HG03108 (cell line): ENCODE measurements at regions not wholly inside any gene's neighbourhood (a gene's known extent, or its start where the extent isn't known, plus 50 kb on each side); places are given as distances from the start of the nearest gene placed in this dataset.
"Not testable (repeated sequence)": the region's sequence is repeated elsewhere in the genome, so short reads cannot be mapped to it uniquely, and the experiment has no call there.

ENCODE experiments used
- ATAC-seq: cut with Tn5 transposase; IDR thresholded peaks from one replicate; pipeline ENCODE4 v1.9.1; 2021; ENCODE audit warnings: moderate library complexity; ENCODE audit not compliant: unreplicated experiment

- no peak for ATAC-seq
Observed at GRCh38 chr6:141884850-141885249, 247.9 kb upstream of the GJE1 start.

DNA sequence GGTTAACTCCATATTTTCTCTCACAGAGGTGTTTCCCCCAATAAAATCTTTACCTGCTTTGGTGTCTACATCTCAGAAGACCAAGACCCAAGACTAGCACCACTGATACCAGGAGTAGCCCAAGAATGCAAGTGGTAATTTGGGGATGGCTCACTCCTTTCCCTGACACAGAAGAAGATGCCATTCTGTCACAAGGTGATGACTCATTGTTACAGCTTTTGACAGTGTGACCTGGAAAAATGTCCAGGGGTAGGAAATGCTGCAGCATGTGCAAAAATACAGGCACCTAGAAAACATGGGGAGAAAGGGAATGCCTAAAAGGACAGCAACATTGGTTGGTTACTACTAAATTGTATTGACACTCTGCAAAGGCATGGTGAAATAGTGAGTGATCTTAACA lies 254.0 kb upstream of the GJE1 start:
- no peak for ATAC-seq

DNA sequence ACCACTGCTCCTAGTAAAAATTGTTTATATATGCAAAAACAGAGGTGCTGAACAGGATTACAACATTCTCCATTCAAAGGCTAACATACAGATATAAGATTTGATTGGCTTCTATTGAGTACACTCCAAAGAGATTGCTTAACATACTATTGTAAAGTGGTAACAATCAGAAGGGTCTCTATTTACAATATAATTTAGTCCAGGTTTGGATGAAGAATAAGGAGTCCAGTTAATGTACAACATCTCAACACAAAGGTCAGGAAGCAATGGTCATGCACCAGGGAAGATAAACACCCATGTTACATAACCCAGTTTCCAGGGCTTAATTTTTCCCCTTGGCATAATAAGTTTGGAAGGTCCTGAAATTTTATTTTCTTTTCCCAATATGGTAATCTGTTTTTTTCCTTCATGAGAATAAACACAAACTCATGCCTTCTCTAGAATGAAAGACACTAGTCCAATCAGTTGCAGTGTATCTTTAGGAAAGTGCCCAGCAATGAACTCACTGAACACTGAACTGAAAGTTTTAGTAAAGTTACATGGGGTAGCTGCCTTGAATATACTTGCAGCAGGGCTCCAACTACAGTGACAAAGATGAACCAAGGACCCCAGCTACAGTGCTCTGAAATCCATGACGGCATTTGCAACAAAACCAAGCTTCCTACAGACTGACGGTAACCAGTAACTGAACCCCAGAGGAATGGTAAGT lies 255.3 kb upstream of the GJE1 start:
- no peak for ATAC-seq

DNA sequence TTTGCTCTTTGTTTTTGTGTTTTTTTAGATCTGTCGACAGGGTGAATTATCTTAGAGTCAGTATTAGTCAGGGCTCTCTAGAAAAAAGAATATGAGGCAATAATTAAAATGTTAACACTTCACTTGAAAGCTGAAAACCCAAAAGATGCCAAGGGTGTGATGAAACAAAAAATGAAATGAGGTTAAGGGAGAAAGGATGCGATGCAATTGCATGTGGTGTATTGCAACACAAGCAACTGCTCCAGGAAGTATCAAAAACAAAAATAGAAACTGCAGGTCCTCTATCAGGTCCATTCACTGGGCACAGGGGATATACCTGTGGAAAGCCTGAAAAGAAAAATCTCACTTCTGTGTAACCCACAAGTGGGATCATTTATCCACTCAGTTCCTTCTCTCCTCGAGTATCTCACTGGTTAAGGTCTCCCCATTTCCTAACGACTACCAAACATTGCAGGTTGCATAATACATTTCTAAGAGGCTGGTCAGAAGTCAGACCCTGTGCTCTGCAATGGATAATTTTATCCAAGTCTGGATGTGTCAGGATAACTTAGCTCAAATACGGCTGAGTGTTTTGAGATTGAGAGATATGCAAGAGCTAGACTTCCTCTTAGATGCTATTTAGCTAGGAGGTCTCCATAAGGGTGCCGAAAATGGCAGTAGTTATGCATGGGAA lies 257.7 kb upstream of the GJE1 start:
- ATAC-seq = no peak

DNA sequence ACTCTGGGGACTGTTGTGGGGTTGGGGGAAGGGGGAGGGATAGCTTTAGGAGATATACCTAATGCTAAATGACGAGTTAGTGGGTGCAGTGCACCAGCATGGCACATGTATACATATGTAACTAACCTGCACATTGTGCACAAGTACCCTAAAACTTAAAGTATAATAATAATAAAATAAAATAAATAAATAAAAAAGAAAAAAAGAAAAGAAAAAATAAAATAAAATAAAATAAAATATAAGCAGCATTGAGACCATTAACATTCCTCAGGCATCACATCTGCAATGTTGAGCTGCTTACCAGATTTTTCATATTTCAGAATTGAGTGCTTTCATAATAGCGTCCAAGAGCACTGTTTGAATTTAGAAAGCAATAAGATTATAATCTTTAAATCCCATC lies 263.2 kb upstream of the GJE1 start:
- not testable (repeated sequence) for ATAC-seq

- no peak for ATAC-seq
Observed at GRCh38 chr6:141867767-141868166, 265.0 kb upstream of the GJE1 start.

DNA sequence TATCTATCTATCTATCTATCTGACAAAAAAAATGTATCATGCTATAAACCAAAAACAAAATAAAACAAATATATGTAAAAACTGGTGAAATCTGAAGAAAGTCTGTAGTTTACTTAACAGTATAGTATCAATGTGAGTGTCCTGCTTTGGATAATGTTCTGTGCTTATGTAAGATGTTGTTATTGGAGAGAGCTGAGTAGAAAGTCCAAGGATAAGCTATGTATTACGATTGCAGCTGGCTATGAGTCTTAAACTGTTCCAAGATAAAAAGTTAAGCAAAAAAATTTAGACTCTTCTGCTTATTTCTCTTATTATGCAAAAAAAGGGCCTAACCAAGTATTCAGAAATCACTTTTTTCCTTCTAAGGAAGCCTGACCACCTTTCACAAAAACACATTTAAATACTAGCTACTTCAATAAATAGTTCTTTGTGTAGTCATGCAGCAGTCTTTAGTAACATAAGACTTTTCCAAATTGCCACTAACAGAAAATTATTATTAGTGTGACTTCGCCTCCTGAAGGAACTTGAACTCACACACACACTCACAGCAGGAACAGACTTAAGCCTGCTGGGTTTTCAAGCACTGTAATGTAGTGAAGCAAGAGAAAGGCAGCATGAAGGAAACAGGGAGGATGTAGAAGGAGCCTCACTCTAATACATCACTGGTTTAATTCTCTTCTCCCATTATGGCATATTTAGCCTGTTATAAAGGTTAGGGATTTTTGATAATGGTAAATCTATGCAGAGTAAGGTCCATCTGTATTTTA lies 265.8 kb upstream of the GJE1 start:
- ATAC-seq = no peak

- no peak for ATAC-seq
Observed at GRCh38 chr6:141851063-141851462, 281.7 kb upstream of the GJE1 start.

DNA sequence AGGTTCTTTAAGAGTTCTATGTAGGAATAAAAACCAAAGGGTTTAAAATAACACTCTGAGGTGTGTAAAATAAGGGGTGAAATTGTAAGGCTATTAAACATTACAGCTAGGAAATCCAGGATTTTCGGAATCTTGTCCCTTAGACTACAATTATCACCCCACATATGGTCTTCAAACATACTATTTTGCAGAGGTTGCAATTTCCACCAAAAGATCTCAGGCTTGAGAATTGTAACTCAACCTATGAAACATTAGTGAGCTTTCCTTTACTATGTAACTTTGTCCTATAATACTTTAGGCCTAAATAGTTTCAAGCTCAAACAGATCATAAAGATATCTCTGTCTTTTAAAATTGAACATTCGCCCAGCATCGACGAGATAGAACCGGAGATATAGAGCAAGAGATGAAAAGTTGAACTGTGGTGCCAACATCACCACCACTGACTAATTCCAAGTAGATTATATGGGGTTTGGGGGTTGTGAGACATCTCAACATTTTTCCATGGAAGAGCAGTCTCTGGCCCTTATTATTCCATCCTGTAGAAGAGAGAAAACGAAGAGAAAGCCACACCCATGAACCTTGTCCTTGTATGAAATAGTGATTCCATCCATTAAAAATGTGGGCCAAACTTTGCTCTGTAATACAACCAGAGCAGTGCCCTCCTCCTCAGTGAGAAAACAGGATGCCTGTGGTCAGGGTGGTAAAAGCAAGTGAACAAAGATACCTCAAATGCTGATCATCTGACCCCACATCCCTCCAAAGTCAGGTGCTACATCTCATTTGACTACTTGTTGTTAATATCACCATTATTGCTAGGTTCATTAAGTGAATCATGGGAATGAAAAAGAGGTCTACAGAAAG lies 284.5 kb upstream of the GJE1 start:
- no peak for ATAC-seq

DNA sequence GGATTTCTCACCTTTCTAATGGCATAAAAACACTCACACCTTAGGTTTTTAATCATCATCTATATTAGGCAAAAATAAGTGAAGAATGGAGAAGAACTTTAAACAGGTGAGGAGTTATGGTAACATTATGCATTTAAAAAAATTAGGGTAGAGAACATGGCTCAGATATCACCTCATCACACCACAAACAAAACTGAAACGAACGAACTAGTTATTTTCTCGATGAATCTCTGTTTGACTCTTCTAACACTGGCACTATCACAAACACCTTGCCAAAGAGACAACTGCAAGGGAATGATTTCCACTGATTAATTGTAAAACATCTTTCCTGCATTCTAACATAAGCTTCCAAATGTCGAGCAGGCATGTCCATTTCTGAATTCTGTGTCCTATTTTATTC lies 286.1 kb upstream of the GJE1 start:
- ATAC-seq = no peak

- no peak for ATAC-seq
Observed at GRCh38 chr6:141843178-141843834, 289.4 kb upstream of the GJE1 start.

DNA sequence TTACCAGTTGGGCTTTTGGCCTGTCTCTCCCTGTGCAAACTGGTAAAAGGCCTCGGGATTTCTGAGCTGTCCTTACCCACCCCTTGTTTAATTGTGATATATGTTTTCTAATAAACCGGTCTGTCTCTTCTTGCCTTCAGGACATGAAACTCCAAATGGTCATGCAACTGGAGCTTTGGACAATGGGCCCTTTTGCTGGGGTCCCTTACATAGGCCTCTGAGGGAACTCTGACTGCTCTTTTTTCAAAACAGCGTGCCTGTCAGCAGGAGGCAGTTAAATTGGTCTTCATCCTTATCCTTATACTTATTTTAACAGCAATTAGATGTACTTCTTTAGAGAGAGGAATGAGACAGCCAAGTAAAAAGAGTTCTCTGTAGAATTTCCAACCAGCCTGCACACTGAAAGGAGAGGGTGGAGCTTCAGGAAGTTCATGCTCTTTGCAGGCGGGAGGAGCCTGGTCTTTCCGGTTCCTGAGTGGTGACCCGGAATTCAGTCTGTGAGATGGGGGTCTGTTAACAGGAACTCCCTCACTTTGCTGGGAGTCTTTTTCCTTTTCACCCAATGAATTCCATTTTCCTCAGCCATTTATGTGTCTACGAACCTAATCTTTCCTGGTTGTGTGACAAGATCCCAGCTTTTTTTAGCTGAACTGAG lies 299.6 kb upstream of the GJE1 start:
- no peak for ATAC-seq

- no peak for ATAC-seq
Observed at GRCh38 chr6:141830530-141830929, 302.2 kb upstream of the GJE1 start.

- no peak for ATAC-seq
Observed at GRCh38 chr6:141829566-141830360, 303.0 kb upstream of the GJE1 start.

DNA sequence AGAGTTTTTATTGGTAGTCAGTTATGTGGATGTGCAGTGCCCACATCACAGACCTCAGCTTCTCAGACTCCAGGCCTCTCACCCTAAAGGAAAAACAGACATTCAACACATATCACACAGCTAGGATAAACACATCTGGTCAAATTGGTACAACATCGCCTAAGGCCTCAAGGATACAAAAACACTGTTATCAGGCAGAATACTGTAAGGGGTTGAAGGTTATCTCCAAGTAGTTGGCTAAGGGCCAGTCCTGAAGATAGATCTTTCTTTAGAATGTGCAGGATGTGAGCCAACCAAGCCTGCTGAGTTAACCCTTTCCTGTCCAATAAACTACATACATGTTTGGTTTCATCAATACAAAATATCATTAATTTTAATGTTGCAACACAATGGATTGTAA lies 308.4 kb upstream of the GJE1 start:
- ATAC-seq = no peak

- ATAC-seq = not testable (repeated sequence)
Observed at GRCh38 chr6:141815039-141815438, 317.7 kb upstream of the GJE1 start.

DNA sequence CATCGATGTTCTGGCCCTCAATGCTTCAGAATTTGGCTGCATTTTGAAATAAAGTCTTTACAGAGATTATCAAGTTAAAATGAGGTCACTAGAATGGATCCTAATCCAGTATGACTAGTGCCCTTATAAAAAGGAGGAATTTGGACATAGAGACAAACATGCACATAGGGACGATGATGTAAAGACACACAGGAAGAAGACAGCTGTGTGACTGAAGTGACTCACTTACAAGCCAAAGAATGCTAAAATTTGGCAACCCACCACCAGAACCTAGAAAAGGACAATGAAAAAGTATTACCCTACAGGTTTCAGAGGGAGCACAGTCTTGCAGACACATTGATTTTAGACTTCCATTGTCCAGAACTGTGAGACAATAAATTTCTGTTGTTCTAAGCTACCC lies 322.8 kb upstream of the GJE1 start:
- ATAC-seq = no peak

- ATAC-seq = no peak
Observed at GRCh38 chr6:141808662-141809061, 324.1 kb upstream of the GJE1 start.

- not testable (repeated sequence) for ATAC-seq
Observed at GRCh38 chr6:141800973-141801372, 331.8 kb upstream of the GJE1 start.
